NCI-H1048 (cell line): ENCODE measurements at regions not wholly inside any gene's neighbourhood (a gene's known extent, or its start where the extent isn't known, plus 50 kb on each side); places are given as distances from the start of the nearest gene placed in this dataset.

Source experiments
- DNase-seq: peaks from one replicate; lab custom pipeline; 2025; lab: John Stamatoyannopoulos, UW

DNA sequence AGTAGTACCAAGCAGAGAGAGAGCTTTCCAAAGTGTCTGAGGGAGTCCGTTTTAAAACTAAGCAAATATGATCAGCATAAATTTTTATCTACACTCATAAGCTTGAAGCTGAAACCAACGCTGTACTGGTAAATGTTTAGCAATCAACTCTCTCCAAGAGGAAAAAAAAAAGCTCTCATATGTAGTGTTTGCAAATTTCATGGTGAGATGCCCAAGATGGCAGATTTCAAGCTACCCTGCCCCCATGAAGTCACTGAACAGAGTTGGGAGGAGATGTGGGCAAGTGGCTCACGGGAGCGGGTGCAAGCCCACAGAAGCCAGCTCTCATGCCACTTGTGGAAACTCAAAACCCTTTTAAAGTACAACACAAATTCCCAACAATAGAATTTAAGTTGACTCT lies 475.8 kb downstream of the BCAT1 start:
- DNase-seq: no peak

DNA sequence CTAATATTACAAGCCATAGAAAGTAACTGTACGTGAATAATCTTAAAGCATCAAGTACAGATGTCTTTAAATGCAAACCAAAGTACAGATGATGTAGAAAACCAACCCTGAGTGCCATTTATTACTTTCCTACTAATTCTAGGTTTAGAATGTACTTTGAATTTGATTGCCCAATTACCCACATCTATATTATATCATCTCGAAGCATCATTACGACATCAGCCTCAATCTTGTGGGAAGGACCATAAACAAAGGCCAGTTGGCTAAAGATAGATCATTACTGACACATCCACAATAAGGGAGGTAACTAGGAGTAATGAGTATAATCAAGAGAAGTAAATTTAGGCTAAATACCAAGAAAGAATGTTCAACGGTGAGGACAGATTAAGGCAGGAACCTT lies 478.9 kb downstream of the BCAT1 start:
- no peak for DNase-seq

DNA sequence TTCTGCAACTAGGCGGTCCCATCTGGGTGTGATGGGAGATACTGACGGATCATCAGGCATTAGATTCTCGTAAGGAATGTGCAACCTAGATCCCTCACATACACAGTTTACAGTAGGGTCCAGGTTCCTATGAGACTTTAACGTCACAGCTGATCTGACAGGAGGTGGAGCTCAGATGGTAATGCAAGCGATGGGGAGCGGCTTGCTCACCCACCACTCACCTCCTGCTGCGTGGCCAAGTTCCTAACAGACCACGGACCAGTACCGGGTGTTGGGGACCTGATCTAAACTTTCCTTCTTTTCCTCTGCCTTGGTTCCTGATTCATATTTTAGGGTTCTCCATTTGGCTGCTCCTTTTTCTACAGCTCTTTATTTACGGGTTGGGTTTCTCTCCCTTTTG lies 479.8 kb downstream of the BCAT1 start:
- no peak for DNase-seq

DNA sequence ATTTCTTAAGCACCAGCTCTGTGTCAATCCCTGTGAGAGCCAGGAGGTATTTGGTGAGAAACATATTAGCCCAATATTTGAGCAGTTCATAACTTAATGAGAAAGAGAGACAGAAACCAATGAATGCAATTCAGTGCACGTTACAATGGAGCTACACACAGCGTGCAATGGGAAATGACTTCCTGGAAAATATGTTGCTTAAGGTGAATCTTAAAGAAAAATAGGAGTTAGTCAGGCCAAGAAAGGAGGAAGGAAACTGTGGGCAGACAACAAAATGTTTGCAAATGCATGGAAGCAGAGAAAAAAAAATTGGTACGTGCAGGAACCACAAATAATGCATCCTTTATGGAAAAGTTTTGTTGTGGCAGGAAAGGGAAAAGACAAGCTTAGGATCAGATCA lies 481.7 kb downstream of the BCAT1 start:
- DNase-seq: no peak

DNA sequence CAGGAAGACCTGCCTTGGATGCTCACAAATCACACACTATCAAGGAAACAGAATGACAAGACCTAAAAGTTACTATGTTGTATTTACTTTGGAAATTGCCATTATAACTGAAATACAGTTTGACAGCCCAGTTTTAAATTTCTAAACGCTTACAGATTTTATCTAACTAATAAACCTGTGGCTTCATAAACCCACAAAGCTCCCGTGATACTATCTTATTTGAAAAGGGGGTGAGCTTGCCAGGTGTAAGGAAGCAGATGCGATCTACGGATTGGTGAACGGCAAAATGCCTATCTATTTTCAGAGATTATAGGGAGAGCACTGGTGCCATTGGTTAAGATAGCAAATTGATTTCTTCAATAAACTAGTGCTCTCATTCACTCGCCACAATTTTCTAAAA lies 485.5 kb downstream of the BCAT1 start:
- no peak for DNase-seq

DNA sequence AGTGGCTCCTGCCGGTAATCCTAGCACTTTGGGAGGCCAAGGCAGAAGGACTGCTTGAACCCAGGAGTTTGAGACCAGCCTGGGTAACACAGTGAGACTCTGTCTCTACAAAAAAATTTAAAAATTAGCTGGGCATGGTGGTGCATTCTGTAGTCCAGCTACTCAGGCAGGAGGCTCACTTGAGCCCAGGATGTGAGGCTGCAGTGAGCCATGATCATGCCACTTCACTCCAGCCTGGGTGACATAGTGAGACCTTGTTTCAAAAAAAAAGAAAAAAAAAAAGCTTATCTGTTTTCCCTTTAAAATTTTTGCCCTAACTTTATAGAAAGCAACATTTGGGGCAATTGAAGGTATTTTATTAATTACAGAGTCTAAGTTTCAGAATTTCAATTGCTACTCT lies 486.0 kb downstream of the BCAT1 start:
- DNase-seq: no peak

DNA sequence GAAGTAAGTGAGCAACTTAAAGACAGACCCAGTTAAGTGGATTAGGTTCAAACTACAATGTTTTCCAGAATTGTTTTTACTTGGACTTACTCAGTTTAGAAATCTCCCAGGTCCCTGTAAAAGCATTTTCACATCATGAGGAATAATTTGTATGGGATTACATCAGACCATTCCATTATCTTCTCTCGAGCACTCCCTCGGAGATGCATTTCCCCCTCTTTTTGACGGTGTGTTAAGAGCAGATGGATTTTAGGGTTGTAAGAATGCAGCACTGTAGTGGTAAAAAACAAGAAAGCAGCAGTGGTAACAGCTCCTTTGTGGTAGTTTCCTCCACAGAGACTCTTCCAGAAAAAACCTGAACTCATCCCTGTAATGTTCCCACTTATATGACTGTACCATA lies 488.4 kb downstream of the BCAT1 start:
- no peak for DNase-seq

DNA sequence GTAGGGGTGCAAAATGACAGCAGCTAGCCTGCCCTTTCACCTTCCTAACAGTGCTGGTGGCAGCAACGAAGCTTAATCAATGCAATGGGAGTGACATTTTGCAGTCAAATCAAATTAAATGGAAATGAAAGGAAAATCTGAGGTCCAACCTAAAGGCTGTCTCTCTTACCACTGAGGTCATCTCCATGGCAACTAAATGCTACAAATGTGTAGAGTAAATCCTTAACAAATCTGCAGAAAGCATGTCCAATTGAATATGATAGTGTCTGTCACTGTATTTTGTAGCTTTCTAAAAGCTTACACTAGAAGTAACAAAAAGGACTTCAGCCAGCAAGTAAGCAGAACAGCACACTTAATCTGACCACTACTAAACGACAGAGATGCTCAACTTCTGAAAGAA lies 488.8 kb downstream of the BCAT1 start:
- DNase-seq: no peak

DNA sequence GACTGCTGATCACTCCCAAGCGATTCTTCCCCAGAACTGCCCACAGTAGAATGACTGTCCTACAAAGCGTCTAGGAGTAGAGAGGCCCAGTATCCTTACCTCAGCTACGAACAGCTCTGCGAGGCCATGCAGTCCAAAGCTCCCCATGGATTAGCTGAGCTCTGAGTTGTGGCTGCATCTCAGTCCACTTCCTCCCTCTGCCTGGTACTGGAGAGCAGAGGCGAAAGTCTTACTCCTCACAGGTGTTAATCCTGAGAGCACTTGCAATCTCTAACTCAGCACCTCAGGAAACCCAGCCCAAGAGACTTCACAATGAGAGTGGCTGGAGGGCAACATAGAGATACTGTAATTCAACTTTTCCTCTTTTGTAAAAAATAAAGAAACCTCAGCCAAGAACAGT lies 493.1 kb downstream of the BCAT1 start:
- DNase-seq: no peak

DNA sequence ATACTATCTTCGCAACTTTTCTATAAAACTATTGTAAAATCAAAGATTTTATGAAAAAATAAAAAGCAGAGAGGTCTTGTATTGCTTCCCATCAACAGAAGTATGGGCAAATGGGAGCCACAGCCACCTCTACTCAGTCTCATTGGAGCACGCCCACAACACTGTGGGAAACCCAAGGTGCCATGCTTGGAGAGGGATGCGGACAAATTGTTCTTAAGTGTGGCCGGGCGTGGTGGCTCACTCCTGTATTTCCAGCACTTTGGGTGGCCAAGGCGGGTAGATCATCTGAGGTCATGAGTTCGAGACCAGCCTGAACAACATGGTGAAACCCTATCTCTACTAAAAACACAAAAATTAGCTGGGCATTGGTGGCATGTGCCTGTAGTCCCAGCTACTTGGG lies 498.2 kb upstream of the SOX5 start:
- DNase-seq: no peak

DNA sequence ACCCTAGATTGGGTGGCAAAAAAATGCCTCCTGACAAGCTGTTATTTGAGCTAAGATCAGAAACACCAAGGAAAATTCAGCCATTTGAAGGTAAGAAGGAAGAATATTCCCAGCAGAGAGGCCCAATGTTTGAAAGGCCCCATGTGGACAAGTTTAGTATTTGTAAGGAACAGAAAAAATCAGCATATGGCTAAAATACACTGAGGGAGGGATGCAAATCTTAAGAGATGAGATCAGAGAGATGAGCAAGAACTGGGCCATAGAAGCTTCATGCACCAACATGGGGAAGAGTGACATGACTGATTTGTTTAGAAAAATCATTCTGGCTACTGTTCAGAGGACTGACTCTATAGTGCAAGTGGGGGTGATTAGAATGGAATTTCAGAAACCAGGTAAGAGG lies 496.8 kb upstream of the SOX5 start:
- DNase-seq: no peak

DNA sequence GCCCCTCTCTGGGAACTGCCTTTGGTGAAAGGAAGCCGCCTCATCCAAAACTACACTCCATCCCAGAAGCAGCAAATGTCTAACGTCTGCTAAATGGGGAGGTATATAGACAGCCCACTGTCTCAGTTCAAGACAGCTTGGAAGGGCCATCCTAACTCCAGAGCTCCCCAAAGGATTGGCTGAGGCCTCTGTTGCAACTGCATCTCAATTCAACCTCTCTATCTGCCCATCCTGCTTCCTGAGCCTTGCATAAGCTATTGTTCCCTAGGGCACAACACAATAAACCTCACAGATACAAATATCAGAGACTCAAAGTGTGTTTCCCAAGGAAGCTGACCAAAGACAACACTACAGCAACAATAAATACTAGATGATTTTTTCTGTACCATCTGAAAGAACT lies 495.2 kb upstream of the SOX5 start:
- DNase-seq: no peak

DNA sequence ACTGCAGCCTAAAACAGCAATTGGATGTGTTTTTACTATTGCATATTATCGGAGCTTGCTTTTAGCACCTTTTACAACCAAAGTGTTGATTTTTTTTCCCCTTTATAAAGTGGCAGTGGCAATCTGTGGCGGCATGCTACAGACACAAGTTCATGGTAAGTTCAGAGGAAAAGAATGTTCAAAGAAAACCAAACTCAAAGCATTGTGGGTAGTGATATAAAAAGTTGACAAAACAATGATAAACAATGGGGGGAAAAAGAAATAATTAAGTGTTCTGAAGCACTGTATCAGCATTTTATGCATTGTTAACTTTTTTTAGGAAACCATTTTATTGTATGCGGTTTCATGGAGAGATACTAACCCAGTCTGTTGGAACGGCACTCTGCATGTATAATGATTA lies 492.0 kb upstream of the SOX5 start:
- DNase-seq: no peak

DNA sequence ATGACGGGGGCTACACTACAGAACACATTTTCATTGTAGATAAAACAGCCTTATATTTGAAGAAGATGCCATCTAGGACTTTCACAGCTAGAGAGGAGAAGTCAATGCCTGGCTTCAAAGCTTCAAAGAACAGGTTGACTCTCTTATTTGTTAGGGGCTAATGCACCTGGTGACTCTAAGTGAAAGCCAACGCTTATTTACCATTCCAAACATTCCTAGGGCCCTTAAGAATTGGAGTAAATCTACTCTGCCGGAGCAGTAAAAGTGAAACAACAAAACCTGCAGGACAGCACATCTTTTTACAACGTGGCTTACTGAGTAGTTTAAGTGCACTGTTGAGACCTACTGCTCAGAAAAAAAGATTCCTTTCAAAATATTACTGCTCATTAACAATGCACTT lies 487.2 kb upstream of the SOX5 start:
- no peak for DNase-seq

DNA sequence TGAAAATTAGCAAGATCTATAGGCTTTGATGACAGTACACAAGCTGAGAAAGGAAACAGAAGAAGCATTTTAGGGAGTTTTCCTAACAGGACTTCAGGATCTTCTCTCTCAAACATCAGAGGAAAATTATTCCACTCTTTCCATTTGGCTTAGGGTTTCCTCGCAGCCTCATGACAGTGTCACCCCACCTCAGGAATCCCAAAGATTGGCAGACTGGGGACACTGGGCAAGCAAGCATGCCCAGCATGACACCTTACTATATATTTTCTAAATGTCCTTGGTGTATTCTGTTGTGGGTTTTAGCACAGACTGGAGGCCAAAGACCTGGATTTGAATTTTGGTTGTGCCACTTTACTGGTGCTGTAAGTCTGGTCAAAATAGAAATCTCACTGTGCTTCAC lies 482.4 kb upstream of the SOX5 start:
- no peak for DNase-seq

DNA sequence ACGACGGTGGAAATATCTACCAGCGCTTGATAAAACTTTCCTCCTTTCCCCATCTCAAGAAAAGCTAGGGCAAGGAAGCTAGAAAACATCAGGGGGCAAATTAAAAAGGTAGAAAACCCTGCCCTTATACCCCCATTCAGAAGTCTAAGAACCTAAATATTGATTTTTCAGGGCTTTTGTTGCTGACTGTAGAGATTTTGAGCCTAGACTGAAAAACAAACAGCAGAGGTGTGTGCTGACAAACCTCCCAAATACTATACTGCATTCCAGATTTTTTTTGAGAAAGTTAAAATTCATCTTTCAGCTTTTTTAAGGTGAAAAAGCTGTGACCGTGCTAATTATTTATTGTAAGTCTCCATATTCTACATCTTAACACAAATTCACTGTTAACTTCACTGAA lies 478.3 kb upstream of the SOX5 start:
- no peak for DNase-seq

DNA sequence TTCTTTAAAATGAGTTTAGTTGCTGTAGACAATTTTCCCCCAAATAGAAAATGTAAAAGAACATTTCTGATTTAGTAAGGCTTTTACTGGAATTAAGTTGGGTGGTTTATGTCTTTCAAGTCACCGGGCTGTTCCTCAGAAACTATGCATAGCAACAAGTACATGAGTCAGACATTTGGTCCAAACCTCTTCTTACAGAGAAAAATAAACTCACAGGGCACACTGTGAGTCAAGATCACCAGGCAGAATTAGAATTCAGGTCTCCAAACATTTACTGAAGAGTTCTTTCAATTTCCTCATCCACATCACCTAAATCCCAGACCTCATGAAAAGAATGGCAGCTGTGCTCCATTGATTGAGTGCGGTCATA lies 476.1 kb upstream of the SOX5 start:
- no peak for DNase-seq

DNA sequence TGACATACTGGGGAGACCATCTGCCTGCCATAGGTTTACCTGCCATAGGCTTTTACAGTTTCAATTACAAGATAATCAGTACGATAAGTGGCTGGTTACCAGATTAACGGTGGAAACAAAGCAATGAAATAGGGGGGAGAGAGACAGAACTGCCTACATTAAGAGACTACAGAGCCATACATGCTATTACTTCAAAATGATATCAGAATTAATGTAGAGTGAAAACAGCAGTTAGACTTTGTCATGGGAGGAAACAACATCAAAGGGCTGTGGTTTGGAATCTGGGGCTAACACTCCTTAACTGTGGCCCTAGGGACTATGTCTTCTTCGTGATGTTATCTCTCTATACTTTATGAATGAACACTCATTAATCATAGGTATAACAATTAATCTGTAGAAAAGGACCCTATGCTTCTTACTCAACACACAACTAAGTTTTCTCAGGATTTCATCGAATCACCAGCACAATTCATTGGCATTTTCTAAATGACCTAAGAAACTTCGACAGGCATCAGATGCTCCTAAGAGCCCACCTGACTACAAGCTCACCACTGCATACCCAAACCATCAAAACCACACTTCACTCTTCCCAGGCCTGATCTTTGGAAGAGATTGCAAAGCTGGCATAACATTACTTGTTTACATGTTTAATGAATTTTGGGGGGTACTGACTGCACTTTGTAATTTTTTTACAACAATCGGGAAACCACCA lies 475.6 kb upstream of the SOX5 start:
- no peak for DNase-seq

DNA sequence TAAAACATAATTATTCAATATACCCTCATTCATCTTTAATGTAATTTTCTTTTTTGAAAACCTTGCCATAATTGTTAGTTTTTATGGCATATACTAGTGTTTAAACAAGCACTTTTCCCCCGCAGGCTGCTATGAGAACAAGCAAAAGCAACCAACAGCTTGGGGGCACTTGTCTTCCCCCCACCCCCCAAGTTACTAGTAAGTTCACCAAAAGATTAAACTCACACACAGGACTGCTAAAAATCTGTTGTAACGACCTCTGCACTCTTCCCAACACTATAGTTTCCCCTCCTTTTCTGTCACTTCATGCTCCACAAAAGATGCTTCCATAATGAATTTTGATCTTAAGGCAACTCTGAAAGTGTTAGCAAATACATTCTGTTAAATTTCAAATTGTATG lies 474.9 kb upstream of the SOX5 start:
- no peak for DNase-seq

DNA sequence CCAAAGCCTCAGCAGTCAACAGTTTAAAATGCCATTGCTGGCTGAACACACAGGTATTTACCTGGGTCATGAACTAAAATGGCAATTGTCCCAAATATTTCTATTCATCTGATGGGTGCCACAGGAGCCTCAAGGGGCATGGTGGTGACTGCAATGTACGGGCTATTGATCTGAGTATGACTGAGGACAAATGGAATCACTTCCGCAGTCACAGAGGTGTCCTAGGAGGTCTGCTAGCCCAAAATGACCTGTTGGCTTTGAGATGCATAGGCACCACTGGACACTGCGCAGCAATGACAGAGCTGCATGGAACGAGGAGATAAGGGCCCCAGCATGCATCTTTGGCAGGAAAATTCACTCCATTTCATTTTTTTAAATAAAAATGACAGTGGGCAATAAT lies 474.1 kb upstream of the SOX5 start:
- no peak for DNase-seq

DNA sequence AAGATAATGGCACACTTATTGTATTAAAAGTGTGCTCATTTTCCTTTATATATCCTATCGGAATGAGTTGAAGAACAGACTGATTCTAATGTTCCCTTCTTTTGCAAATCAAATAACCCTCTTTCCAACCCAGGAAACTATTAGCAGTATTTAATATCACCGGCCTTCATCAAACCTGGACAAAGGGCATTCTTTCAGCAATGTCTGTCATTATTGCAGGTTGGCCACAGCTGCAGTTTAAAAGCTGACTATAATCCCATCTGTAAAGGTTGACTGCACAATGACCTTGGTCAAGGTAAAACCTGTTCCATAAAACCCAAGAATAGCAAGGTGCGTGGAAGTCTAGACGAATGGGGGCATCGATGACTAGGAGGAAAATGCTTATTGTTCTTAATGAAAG lies 472.3 kb upstream of the SOX5 start:
- DNase-seq: no peak

DNA sequence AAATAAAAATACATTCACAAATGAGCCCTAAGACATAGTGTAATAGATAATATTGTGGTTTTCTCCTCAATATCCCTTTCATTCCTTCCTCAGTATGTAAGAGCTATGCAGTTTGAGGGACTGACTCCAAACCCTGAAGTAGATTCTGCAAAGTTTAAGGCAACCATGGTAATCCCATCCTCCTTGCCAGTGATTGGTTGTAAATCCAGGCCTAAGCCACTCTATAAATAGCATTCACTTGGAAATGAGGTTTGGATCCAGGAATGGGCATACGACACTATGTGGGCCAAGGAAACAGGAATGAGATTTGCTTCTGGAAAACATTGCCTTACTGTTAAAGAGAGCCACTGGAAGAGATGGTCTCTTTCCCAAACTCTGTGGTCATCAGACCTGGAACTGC lies 468.7 kb upstream of the SOX5 start:
- DNase-seq: no peak

DNA sequence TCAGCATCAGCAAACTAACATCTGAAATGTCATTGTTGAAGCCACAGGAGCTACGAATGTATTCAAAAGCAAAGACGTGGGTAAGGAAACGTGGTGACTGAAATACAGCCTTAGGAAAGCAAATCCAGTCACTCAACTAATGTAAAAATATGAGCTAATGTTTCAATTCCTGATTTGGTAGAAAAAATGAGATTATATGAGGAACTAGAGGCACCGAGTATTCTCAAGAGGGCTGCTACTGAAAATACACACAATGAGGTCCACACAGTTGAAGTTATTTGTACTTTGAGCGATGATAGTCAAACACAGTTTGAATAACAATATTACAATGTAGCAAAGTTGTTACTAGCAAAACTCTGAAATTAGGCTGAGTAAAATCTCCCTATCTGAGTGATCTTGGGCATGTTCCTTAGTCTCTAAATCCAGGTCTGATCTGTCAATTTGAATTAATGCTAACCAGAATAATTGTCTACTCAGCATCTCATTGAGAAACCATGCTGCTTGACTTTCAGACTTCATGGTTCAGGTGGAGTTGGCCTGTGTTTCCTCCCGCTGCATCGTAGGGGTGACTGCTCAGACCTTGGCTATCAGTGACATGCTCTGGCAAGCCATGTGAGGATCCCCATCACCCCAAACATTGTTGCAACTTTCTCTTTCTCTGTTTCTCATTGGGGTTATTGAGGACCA lies 467.1 kb upstream of the SOX5 start:
- no peak for DNase-seq

DNA sequence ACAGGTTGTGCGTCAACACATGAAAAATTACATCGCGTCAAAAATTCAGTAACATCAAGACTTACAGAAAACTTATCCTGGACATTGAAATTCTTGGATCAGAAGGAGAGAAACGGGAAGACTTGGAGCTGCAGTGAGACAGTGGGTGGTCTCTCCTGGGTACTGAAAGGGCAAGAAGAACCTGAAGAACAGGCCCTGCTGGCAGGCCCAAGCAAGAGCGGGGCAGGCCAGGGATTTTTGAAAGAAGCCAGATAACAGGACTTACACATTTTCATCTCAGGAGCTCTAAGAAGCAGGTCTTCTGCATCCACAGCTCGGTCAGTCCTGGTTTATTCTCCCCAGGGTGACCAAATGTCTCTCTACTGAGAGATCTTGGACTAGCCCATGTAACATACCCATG lies 466.5 kb upstream of the SOX5 start:
- DNase-seq: no peak
